Activated CD4-positive, alpha-beta T cell treated with anti-CD3 and anti-CD28 coated beads, Interleukin-2, Interleukin-6, amounts not matched to agents 100 ng/mL and 50 ng/mL, durations not matched to agents 16 hours and 8 hours (primary cell): ENCODE measurements at regions not wholly inside any gene's neighbourhood (a gene's known extent, or its start where the extent isn't known, plus 50 kb on each side); places are given as distances from the start of the nearest gene placed in this dataset.
"Not testable (repeated sequence)": the region's sequence is repeated elsewhere in the genome, so short reads cannot be mapped to it uniquely, and the experiment has no call there.

Source experiments
- DNase-seq: peaks from one replicate; pipeline ENCODE4 v3.0.0-alpha.2; 2020

- DNase-seq, result no peak
These were observed 50.2 kb upstream of the THSD7B start for GRCh38 chr2:136715146-136715545.

GRCh38 chr2:136714452-136714951 lies 50.8 kb upstream of the THSD7B start:
- no peak for DNase-seq

GRCh38 chr2:136713739-136714138 lies 51.6 kb upstream of the THSD7B start:
- DNase-seq, result no peak

GRCh38 chr2:136705336-136705735 lies 60.0 kb upstream of the THSD7B start:
- DNase-seq, result no peak

GRCh38 chr2:136703214-136703613 lies 62.1 kb upstream of the THSD7B start:
- DNase-seq, result no peak

GRCh38 chr2:136696438-136696837 lies 68.9 kb upstream of the THSD7B start:
- no peak for DNase-seq

- DNase-seq, result no peak
These were observed 71.4 kb upstream of the THSD7B start for GRCh38 chr2:136693966-136694365.

GRCh38 chr2:136680079-136680478 lies 85.3 kb upstream of the THSD7B start:
- not testable (repeated sequence) for DNase-seq

GRCh38 chr2:136665736-136666135 lies 99.6 kb upstream of the THSD7B start:
- DNase-seq, result no peak

- DNase-seq, result no peak
These were observed 100.5 kb upstream of the THSD7B start for GRCh38 chr2:136664713-136665405.

- DNase-seq, result no peak
These were observed 107.1 kb upstream of the THSD7B start for GRCh38 chr2:136658201-136658600.

GRCh38 chr2:136653861-136654260 lies 111.5 kb upstream of the THSD7B start:
- DNase-seq, result no peak

- no peak for DNase-seq
These were observed 113.8 kb upstream of the THSD7B start for GRCh38 chr2:136651456-136652010.

- no peak for DNase-seq
These were observed 118.3 kb upstream of the THSD7B start for GRCh38 chr2:136647039-136647438.

GRCh38 chr2:136645236-136645828 lies 120.0 kb upstream of the THSD7B start:
- no peak for DNase-seq

- DNase-seq, result no peak
These were observed 125.7 kb upstream of the THSD7B start for GRCh38 chr2:136639651-136640050.

GRCh38 chr2:136638193-136638592 lies 127.2 kb upstream of the THSD7B start:
- no peak for DNase-seq

- no peak for DNase-seq
These were observed 127.9 kb upstream of the THSD7B start for GRCh38 chr2:136637402-136637801.

GRCh38 chr2:136628490-136628889 lies 136.9 kb upstream of the THSD7B start:
- DNase-seq, result no peak

GRCh38 chr2:136613096-136613495 lies 152.2 kb upstream of the THSD7B start:
- no peak for DNase-seq

- DNase-seq, result no peak
These were observed 153.3 kb upstream of the THSD7B start for GRCh38 chr2:136612079-136612478.

GRCh38 chr2:136611451-136611850 lies 153.9 kb upstream of the THSD7B start:
- no peak for DNase-seq

GRCh38 chr2:136582628-136583205 lies 182.6 kb upstream of the THSD7B start:
- DNase-seq, result peak; percentile 34

- DNase-seq, result no peak
These were observed 193.0 kb upstream of the THSD7B start for GRCh38 chr2:136572335-136572734.
